ENCODE measurements at regions not wholly inside any gene's neighbourhood (a gene's known extent, or its start where the extent isn't known, plus 50 kb on each side); places are given as distances from the start of the nearest gene placed in this dataset.

DNA sequence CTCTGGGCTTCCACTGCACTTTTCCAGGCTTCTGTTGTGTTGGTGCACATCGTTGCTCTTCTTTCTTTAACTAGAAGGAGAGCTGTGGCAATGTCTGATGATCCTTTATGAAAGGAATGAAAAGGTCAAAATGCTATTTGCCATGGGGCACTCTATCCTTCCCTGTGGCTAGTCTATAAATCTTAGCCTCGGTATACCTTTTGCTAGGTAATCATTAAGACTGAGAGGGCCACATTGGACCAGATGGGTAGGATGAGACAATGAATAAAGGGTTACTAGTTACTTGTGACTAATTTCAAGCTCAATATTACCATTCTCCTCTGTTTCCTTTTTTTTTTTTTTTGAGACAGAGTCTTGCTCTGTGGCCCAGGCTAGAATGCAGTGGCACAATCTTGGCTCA is 89.4 kb upstream of the C1orf87 start:
- TF ChIP-seq, protein P1, sequence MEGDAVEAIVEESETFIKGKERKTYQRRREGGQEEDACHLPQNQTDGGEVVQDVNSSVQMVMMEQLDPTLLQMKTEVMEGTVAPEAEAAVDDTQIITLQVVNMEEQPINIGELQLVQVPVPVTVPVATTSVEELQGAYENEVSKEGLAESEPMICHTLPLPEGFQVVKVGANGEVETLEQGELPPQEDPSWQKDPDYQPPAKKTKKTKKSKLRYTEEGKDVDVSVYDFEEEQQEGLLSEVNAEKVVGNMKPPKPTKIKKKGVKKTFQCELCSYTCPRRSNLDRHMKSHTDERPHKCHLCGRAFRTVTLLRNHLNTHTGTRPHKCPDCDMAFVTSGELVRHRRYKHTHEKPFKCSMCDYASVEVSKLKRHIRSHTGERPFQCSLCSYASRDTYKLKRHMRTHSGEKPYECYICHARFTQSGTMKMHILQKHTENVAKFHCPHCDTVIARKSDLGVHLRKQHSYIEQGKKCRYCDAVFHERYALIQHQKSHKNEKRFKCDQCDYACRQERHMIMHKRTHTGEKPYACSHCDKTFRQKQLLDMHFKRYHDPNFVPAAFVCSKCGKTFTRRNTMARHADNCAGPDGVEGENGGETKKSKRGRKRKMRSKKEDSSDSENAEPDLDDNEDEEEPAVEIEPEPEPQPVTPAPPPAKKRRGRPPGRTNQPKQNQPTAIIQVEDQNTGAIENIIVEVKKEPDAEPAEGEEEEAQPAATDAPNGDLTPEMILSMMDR (IDR thresholded peaks at IDR 0.05; ENCODE audit: low read depth, low read length): no peak
- TF ChIP-seq EZH2phosphoT487 (IDR thresholded peaks at IDR 0.05; ENCODE audit: low read depth): no peak

All from OCI-LY3 (cell line).